ENCODE measurements at regions not wholly inside any gene's neighbourhood (a gene's known extent, or its start where the extent isn't known, plus 50 kb on each side); places are given as distances from the start of the nearest gene placed in this dataset.

- no peak overlapping the region for H3K27ac ChIP-seq (ENCODE audit: low read depth, low read length, poor library complexity, severe bottlenecking)
- no peaks in the 10 kb centered on the region for H3K27me3 ChIP-seq (replicated peaks; ENCODE audit: insufficient read depth, low read depth, low read length, poor library complexity)
- POLR2A ChIA-PET (ENCODE audit: low non-redundant PET) = no interaction called here
- no TSS peak for BruUV-seq (replicated peaks)
- CTCF ChIA-PET = no interaction called here
- intact Hi-C loops (cut with micrococcal nuclease; ENCODE audit: unreplicated experiment) = no loop called here
- H3K4me1 ChIP-seq (ENCODE audit: insufficient read depth, low read length, poor library complexity, severe bottlenecking) = no peaks in the 10 kb centered on the region
- no peak overlapping the region for H3K4me3 ChIP-seq (ENCODE audit: low read depth, low read length, poor library complexity, severe bottlenecking)
- no peak for TF ChIP-seq CTCF (conservative IDR thresholded peaks at IDR 0.05; ENCODE audit: low read depth, low read length)
- no peak for TF ChIP-seq EZH2 (IDR thresholded peaks at IDR 0.05; ENCODE audit: borderline replicate concordance, low read depth, low read length, poor library complexity, severe bottlenecking)
- no peaks in the 10 kb centered on the region for H3K36me3 ChIP-seq (ENCODE audit: insufficient read depth, low read length, poor library complexity, severe bottlenecking)
- no peak for DNase-seq (ENCODE audit: low spot score)
- H3K9me3 ChIP-seq (ENCODE audit: low read depth, low read length, poor library complexity, severe bottlenecking) = peaks cover 29% of the 10 kb centered on the region
Measured at GRCh38 chr18:77983270-77983669, 733.6 kb downstream of the GALR1 start.

- BruUV-seq (replicated peaks) = no TSS peak
- Histone ChIP-seq H3K4me3 (ENCODE audit: low read depth, low read length, poor library complexity, severe bottlenecking) (no peak overlapping the region), H3K4me1 (ENCODE audit: insufficient read depth, low read length, poor library complexity, severe bottlenecking) (no peaks in the 10 kb centered on the region), H3K27me3 (replicated peaks; ENCODE audit: insufficient read depth, low read depth, low read length, poor library complexity) (no peaks in the 10 kb centered on the region), H3K9me3 (ENCODE audit: low read depth, low read length, poor library complexity, severe bottlenecking) (peaks cover 30% of the 10 kb centered on the region), H3K36me3 (ENCODE audit: insufficient read depth, low read length, poor library complexity, severe bottlenecking) (no peaks in the 10 kb centered on the region), H3K27ac (ENCODE audit: low read depth, low read length, poor library complexity, severe bottlenecking) (no peak overlapping the region)
- POLR2A ChIA-PET (ENCODE audit: low non-redundant PET) = no interaction called here
- TF ChIP-seq CTCF (conservative IDR thresholded peaks at IDR 0.05; ENCODE audit: low read depth, low read length) (no peak), EZH2 (IDR thresholded peaks at IDR 0.05; ENCODE audit: borderline replicate concordance, low read depth, low read length, poor library complexity, severe bottlenecking) (no peak)
- no peak for DNase-seq (ENCODE audit: low spot score)
- intact Hi-C loops (cut with micrococcal nuclease; ENCODE audit: unreplicated experiment) = no loop called here
- CTCF ChIA-PET = no interaction called here
Measured at GRCh38 chr18:77984178-77984577, 734.5 kb downstream of the GALR1 start.

GRCh38 chr18:77984833-77985232, 735.2 kb downstream of the GALR1 start:
- H3K4me1 ChIP-seq (ENCODE audit: insufficient read depth, low read length, poor library complexity, severe bottlenecking) = no peaks in the 10 kb centered on the region
- peaks cover 25% of the 10 kb centered on the region for H3K9me3 ChIP-seq (ENCODE audit: low read depth, low read length, poor library complexity, severe bottlenecking)
- H3K27me3 ChIP-seq (replicated peaks; ENCODE audit: insufficient read depth, low read depth, low read length, poor library complexity) = no peaks in the 10 kb centered on the region
- no peak for TF ChIP-seq CTCF (conservative IDR thresholded peaks at IDR 0.05; ENCODE audit: low read depth, low read length)
- TF ChIP-seq EZH2 (IDR thresholded peaks at IDR 0.05; ENCODE audit: borderline replicate concordance, low read depth, low read length, poor library complexity, severe bottlenecking) = no peak
- intact Hi-C loops (cut with micrococcal nuclease; ENCODE audit: unreplicated experiment) = no loop called here
- no peak overlapping the region for H3K4me3 ChIP-seq (ENCODE audit: low read depth, low read length, poor library complexity, severe bottlenecking)
- BruUV-seq (replicated peaks) = no TSS peak
- H3K36me3 ChIP-seq (ENCODE audit: insufficient read depth, low read length, poor library complexity, severe bottlenecking) = no peaks in the 10 kb centered on the region
- ChIA-PET CTCF (no interaction called here), POLR2A (ENCODE audit: low non-redundant PET) (no interaction called here)
- no peak overlapping the region for H3K27ac ChIP-seq (ENCODE audit: low read depth, low read length, poor library complexity, severe bottlenecking)
- DNase-seq (ENCODE audit: low spot score) = no peak
